Liver (tissue), 2 donors: ENCODE measurements at regions not wholly inside any gene's neighbourhood (a gene's known extent, or its start where the extent isn't known, plus 50 kb on each side); places are given as distances from the start of the nearest gene placed in this dataset.

Experiments
- CTCF ChIP-seq: fragments of 150-350 bp; IDR thresholded peaks from 2 replicates; pipeline ENCODE4 v1.5.1; 2017; ENCODE audit warnings: improper control_type of control experiment, low read depth, low read length; ENCODE audit not compliant: missing input control
- FOXA1 ChIP-seq: IDR thresholded peaks from 2 replicates; pipeline ENCODE4 v1.6.1; 2016; ENCODE audit warnings: antibody characterized with exemption
- MAX ChIP-seq: IDR thresholded peaks from 2 replicates; pipeline ENCODE4 v1.6.1; 2016; ENCODE audit warnings: antibody characterized with exemption
- REST ChIP-seq: IDR thresholded peaks from 2 replicates; pipeline ENCODE4 v1.6.1; 2016; ENCODE audit warnings: antibody characterized with exemption, mild to moderate bottlenecking
- YY1 ChIP-seq: IDR thresholded peaks from 2 replicates; pipeline ENCODE4 v1.6.1; 2016; ENCODE audit warnings: antibody characterized with exemption, mild to moderate bottlenecking
- donor health status: healthy.

- TF ChIP-seq CTCF (no peak), REST (no peak), FOXA1 (no peak), YY1 (no peak), MAX (no peak)
These were observed 51.9 kb upstream of the DBX2 start for GRCh38 chr12:45102818-45103217.
